ENCODE measurements at regions not wholly inside any gene's neighbourhood (a gene's known extent, or its start where the extent isn't known, plus 50 kb on each side); places are given as distances from the start of the nearest gene placed in this dataset.

- no peak for ATAC-seq (ENCODE audit: insufficient read depth, low read depth)
- H3K9ac ChIP-seq (ENCODE audit: low read depth, low read length), result no peak overlapping the region
- H3K27me3 ChIP-seq (ENCODE audit: insufficient read depth, low read length, poor library complexity), result no peaks in the 10 kb centered on the region
Measured at GRCh38 chr2:120439637-120440384, 93.9 kb downstream of the INHBB start.

GRCh38 chr2:120440521-120441350 lies 94.8 kb downstream of the INHBB start:
- no peaks in the 10 kb centered on the region for H4K20me1 ChIP-seq (ENCODE audit: insufficient read depth, low read length)
- no peak overlapping the region for H3K27ac ChIP-seq (ENCODE audit: low read length)
- H3K4me1 ChIP-seq (ENCODE audit: insufficient read depth, low read length), result no peaks in the 10 kb centered on the region
- ATAC-seq (ENCODE audit: insufficient read depth, low read depth) (no peak), DNase-seq (no peak)
- no peak overlapping the region for H2AFZ ChIP-seq (ENCODE audit: low read depth, low read length)
- H3K36me3 ChIP-seq (ENCODE audit: insufficient read depth, low read length), result no peaks in the 10 kb centered on the region
- no peaks in the 10 kb centered on the region for H3K27me3 ChIP-seq (ENCODE audit: insufficient read depth, low read length, poor library complexity)
- H3K9ac ChIP-seq (ENCODE audit: low read depth, low read length), result no peak overlapping the region
- no peak overlapping the region for H3K4me3 ChIP-seq (ENCODE audit: low read depth in 1 of 2, low read length in 2 of 2)
- TF ChIP-seq EZH2 (IDR thresholded peaks at IDR 0.05; ENCODE audit: borderline replicate concordance, low read depth, low read length, severe bottlenecking) (no peak), CTCF (IDR thresholded peaks at IDR 0.05; ENCODE audit: borderline replicate concordance, extremely low read depth, low read length, poor library complexity, severe bottlenecking) (no peak)
- no peaks in the 10 kb centered on the region for H3K79me2 ChIP-seq (ENCODE audit: insufficient read depth, low read length)
- no peaks in the 10 kb centered on the region for H3K9me3 ChIP-seq (ENCODE audit: insufficient read depth, low read length, severe bottlenecking)
- H3K4me2 ChIP-seq (ENCODE audit: insufficient read depth, low read length), result no peak overlapping the region

More at GRCh38 chr2:120439637-120440384, 93.9 kb downstream of the INHBB start:
- no peak for DNase-seq
- H3K4me2 ChIP-seq (ENCODE audit: insufficient read depth, low read length), result no peak overlapping the region
- H3K27ac ChIP-seq (ENCODE audit: low read length), result no peak overlapping the region
- H2AFZ ChIP-seq (ENCODE audit: low read depth, low read length), result no peak overlapping the region
- H3K9me3 ChIP-seq (ENCODE audit: insufficient read depth, low read length, severe bottlenecking), result no peaks in the 10 kb centered on the region
- H3K4me3 ChIP-seq (ENCODE audit: low read depth in 1 of 2, low read length in 2 of 2), result no peak overlapping the region
- no peaks in the 10 kb centered on the region for H3K36me3 ChIP-seq (ENCODE audit: insufficient read depth, low read length)
- no peaks in the 10 kb centered on the region for H3K4me1 ChIP-seq (ENCODE audit: insufficient read depth, low read length)
- no peaks in the 10 kb centered on the region for H3K79me2 ChIP-seq (ENCODE audit: insufficient read depth, low read length)
- TF ChIP-seq CTCF (IDR thresholded peaks at IDR 0.05; ENCODE audit: borderline replicate concordance, extremely low read depth, low read length, poor library complexity, severe bottlenecking) (no peak), EZH2 (IDR thresholded peaks at IDR 0.05; ENCODE audit: borderline replicate concordance, low read depth, low read length, severe bottlenecking) (no peak)
- H4K20me1 ChIP-seq (ENCODE audit: insufficient read depth, low read length), result no peaks in the 10 kb centered on the region

- no peak for TF ChIP-seq EZH2 (IDR thresholded peaks at IDR 0.05; ENCODE audit: borderline replicate concordance, low read depth, low read length, severe bottlenecking)
- no peak for TF ChIP-seq CTCF (IDR thresholded peaks at IDR 0.05; ENCODE audit: borderline replicate concordance, extremely low read depth, low read length, poor library complexity, severe bottlenecking)
- Histone ChIP-seq H3K27ac (ENCODE audit: low read length) (no peak overlapping the region), H3K4me2 (ENCODE audit: insufficient read depth, low read length) (no peak overlapping the region), H2AFZ (ENCODE audit: low read depth, low read length) (no peak overlapping the region), H3K4me1 (ENCODE audit: insufficient read depth, low read length) (no peaks in the 10 kb centered on the region), H3K4me3 (ENCODE audit: low read depth in 1 of 2, low read length in 2 of 2) (no peak overlapping the region), H3K79me2 (ENCODE audit: insufficient read depth, low read length) (no peaks in the 10 kb centered on the region), H3K9me3 (ENCODE audit: insufficient read depth, low read length, severe bottlenecking) (no peaks in the 10 kb centered on the region), H3K36me3 (ENCODE audit: insufficient read depth, low read length) (no peaks in the 10 kb centered on the region), H3K9ac (ENCODE audit: low read depth, low read length) (no peak overlapping the region), H3K27me3 (ENCODE audit: insufficient read depth, low read length, poor library complexity) (no peaks in the 10 kb centered on the region), H4K20me1 (ENCODE audit: insufficient read depth, low read length) (no peaks in the 10 kb centered on the region)
- no peak for DNase-seq
- ATAC-seq (ENCODE audit: insufficient read depth, low read depth), result no peak
Measured at GRCh38 chr2:120441351-120441700, 95.4 kb downstream of the INHBB start.
